ENCODE measurements at regions not wholly inside any gene's neighbourhood (a gene's known extent, or its start where the extent isn't known, plus 50 kb on each side); places are given as distances from the start of the nearest gene placed in this dataset.
"Not testable (repeated sequence)": the region's sequence is repeated elsewhere in the genome, so short reads cannot be mapped to it uniquely, and the experiment has no call there.

- DNase-seq: no peak
Observed at GRCh38 chr10:71086439-71087080, 125.8 kb upstream of the UNC5B start.

- DNase-seq: no peak
Observed at GRCh38 chr10:71087622-71088021, 124.7 kb upstream of the UNC5B start.

GRCh38 chr10:71088054-71088453 is 124.3 kb upstream of the UNC5B start:
- no peak for DNase-seq

- DNase-seq: not testable (repeated sequence)
Observed at GRCh38 chr10:71088578-71088977, 123.8 kb upstream of the UNC5B start.

GRCh38 chr10:71089162-71089561 is 123.2 kb upstream of the UNC5B start:
- DNase-seq: no peak

GRCh38 chr10:71090330-71090729 is 122.0 kb upstream of the UNC5B start:
- DNase-seq: no peak

GRCh38 chr10:71090801-71091200 is 121.6 kb upstream of the UNC5B start:
- DNase-seq: no peak

- no peak for DNase-seq
Observed at GRCh38 chr10:71092812-71093401, 119.5 kb upstream of the UNC5B start.

- no peak for DNase-seq
Observed at GRCh38 chr10:71093531-71093930, 118.8 kb upstream of the UNC5B start.

- no peak for DNase-seq
Observed at GRCh38 chr10:71094712-71095390, 117.5 kb upstream of the UNC5B start.

GRCh38 chr10:71099731-71100361 is 112.5 kb upstream of the UNC5B start:
- DNase-seq: no peak

GRCh38 chr10:71103961-71104360 is 108.4 kb upstream of the UNC5B start:
- no peak for DNase-seq

- DNase-seq: not testable (repeated sequence)
Observed at GRCh38 chr10:71106151-71106550, 106.2 kb upstream of the UNC5B start.

- DNase-seq: not testable (repeated sequence)
Observed at GRCh38 chr10:71107117-71107516, 105.3 kb upstream of the UNC5B start.

GRCh38 chr10:71108042-71108441 is 104.3 kb upstream of the UNC5B start:
- DNase-seq: not testable (repeated sequence)

- no peak for DNase-seq
Observed at GRCh38 chr10:71112138-71112785, 100.1 kb upstream of the UNC5B start.

- DNase-seq: no peak
Observed at GRCh38 chr10:71116426-71116825, 95.9 kb upstream of the UNC5B start.

GRCh38 chr10:71117589-71117988 is 94.8 kb upstream of the UNC5B start:
- not testable (repeated sequence) for DNase-seq

- DNase-seq: no peak
Observed at GRCh38 chr10:71123023-71123422, 89.3 kb upstream of the UNC5B start.

GRCh38 chr10:71124921-71125748 is 87.2 kb upstream of the UNC5B start:
- DNase-seq: no peak

- no peak for DNase-seq
Observed at GRCh38 chr10:71125749-71126107, 86.6 kb upstream of the UNC5B start.

- no peak for DNase-seq
Observed at GRCh38 chr10:71126432-71126831, 85.9 kb upstream of the UNC5B start.

Measured in T-helper 2 cell (primary cell).